Astrocyte (in vitro differentiated cells and primary cell): ENCODE measurements at regions not wholly inside any gene's neighbourhood (a gene's known extent, or its start where the extent isn't known, plus 50 kb on each side); places are given as distances from the start of the nearest gene placed in this dataset.

Experiments
- CTCF ChIP-seq: IDR thresholded peaks from 2 replicates; pipeline ENCODE4 v1.5.1; 2011; ENCODE audit warnings: low read depth, mild to moderate bottlenecking, inconsistent platforms, low read length, moderate library complexity; ENCODE audit not compliant: insufficient read depth
- EZH2 ChIP-seq: IDR thresholded peaks from 2 replicates; pipeline ENCODE4 v1.6.1; 2012; ENCODE audit warnings: mild to moderate bottlenecking, low read length, inconsistent platforms; ENCODE audit not compliant: insufficient read depth

- TF ChIP-seq CTCF, result no peak
- TF ChIP-seq EZH2, result no peak
These were observed 193.1 kb upstream of the KLF14 start for GRCh38 chr7:130927062-130927461.
